ENCODE measurements at regions not wholly inside any gene's neighbourhood (a gene's known extent, or its start where the extent isn't known, plus 50 kb on each side); places are given as distances from the start of the nearest gene placed in this dataset.

GRCh38 chr7:145216866-145217265 is 381.0 kb upstream of the TPK1 start:
- WGBS, 2 experiments (ENCODE audit: extremely low coverage in 1 of 2, insufficient coverage in 1 of 2, insufficient read length in 1 of 2, insufficient replicate concordance in 2 of 2, low coverage in 1 of 2, low lambda C conversion rate in 2 of 2, missing lambda C conversion rate in 1 of 2): 93% methylated on average over 4 of the region's 4 CpGs; no CpG with 5 or more reads in 1 of the 2 experiments
- no peak for TF ChIP-seq SP2 (IDR thresholded peaks at IDR 0.05; ENCODE audit: low read length)
- TF ChIP-seq YY1 (IDR thresholded peaks at IDR 0.05; ENCODE audit: low read depth, low read length): no peak
- no peak overlapping the region for H2AFZ ChIP-seq (ENCODE audit: low read length)

More at GRCh38 chr7:145216866-145217265, 381.0 kb upstream of the TPK1 start:
- H3K27me3 ChIP-seq (replicated peaks in 1 of 4; ENCODE audit: control insufficient read depth in 3 of 4, extremely low read depth in 1 of 4, insufficient read depth in 3 of 4, low read length in 3 of 4): no peaks in the 10 kb centered on the region
- H3K14ac ChIP-seq (ENCODE audit: insufficient read length): no peak overlapping the region
- H2BK20ac ChIP-seq (ENCODE audit: low read length): no peak overlapping the region
- no peaks in the 10 kb centered on the region for H3K36me3 ChIP-seq (ENCODE audit: control insufficient read depth in 2 of 4, insufficient read depth in 4 of 4, low read length in 3 of 4)
- H4K91ac ChIP-seq (replicated peaks; ENCODE audit: insufficient read length, low read length): no peak overlapping the region
- no peak overlapping the region for H2AK5ac ChIP-seq (ENCODE audit: low read depth, low read length)
- H3K4ac ChIP-seq (replicated peaks; ENCODE audit: insufficient read length, low read depth, low read length): no peak overlapping the region
- no peak overlapping the region for H3K23ac ChIP-seq (ENCODE audit: insufficient read length)
- no peak overlapping the region for H2BK12ac ChIP-seq (ENCODE audit: low read depth, low read length)
- H3K4me3 ChIP-seq (ENCODE audit: extremely low read depth in 1 of 4, insufficient read depth in 2 of 4, low read depth in 3 of 4, low read length in 4 of 4): no peak overlapping the region
- no peak for FAIRE-seq
- H3K18ac ChIP-seq (ENCODE audit: extremely low read depth, low read length): no peak overlapping the region
- H3K4me1 ChIP-seq (replicated peaks in 1 of 4; ENCODE audit: control insufficient read depth in 3 of 4, insufficient read depth in 4 of 4, low read length in 3 of 4): no peaks in the 10 kb centered on the region
- ChIA-PET CTCF (ENCODE audit: partially characterized antibody) (no interaction called here), POLR2A (ENCODE audit: partially characterized antibody) (no interaction called here)
- no peaks in the 10 kb centered on the region for H4K20me1 ChIP-seq (replicated peaks in 1 of 2; ENCODE audit: control insufficient read depth in 1 of 2, insufficient read depth in 2 of 2, low read length in 2 of 2)
- no peak overlapping the region for H4K5ac ChIP-seq (ENCODE audit: insufficient read length, low read depth, low read length)
- H2BK5ac ChIP-seq (ENCODE audit: low read depth, low read length): no peak overlapping the region
- H4K8ac ChIP-seq (ENCODE audit: extremely low read depth, insufficient read depth, low read length): no peak overlapping the region
- no peaks in the 10 kb centered on the region for H3K79me1 ChIP-seq (ENCODE audit: low read depth, low read length)
- H3K9me3 ChIP-seq (ENCODE audit: insufficient read depth in 2 of 2, low read depth in 1 of 2, low read length in 1 of 2): no peaks in the 10 kb centered on the region; a peak in 1 of 4 replicates
- no peak overlapping the region for H3K4me2 ChIP-seq (ENCODE audit: insufficient read depth in 1 of 2, low read depth in 2 of 2, low read length in 2 of 2)
- no peak overlapping the region for H2BK15ac ChIP-seq (ENCODE audit: low read length)
- H3K23me2 ChIP-seq (ENCODE audit: low read depth, low read length): no peaks in the 10 kb centered on the region
- no peak overlapping the region for H3K9ac ChIP-seq (replicated peaks in 1 of 4; ENCODE audit: extremely low read depth in 1 of 4, low read depth in 3 of 4, low read length in 3 of 4)
- H3K79me2 ChIP-seq (ENCODE audit: control insufficient read depth in 1 of 2, insufficient read depth in 2 of 2, low read length in 2 of 2): no peaks in the 10 kb centered on the region
- no peak overlapping the region for H3K56ac ChIP-seq (replicated peaks; ENCODE audit: insufficient read length, low read depth, low read length)
- no peak overlapping the region for H2BK120ac ChIP-seq (replicated peaks; ENCODE audit: low read depth, low read length)
- no peak overlapping the region for H3K27ac ChIP-seq (ENCODE audit: low read depth, low read length)
- DNase-seq (ENCODE audit: low read depth in 1 of 2, low spot score in 2 of 2): no peak
